Endometrium (tissue), 2 donors: ENCODE measurements at regions not wholly inside any gene's neighbourhood (a gene's known extent, or its start where the extent isn't known, plus 50 kb on each side); places are given as distances from the start of the nearest gene placed in this dataset.
"Not testable (repeated sequence)": the region's sequence is repeated elsewhere in the genome, so short reads cannot be mapped to it uniquely, and the experiment has no call there.

Experiments used
- FAIRE-seq: peaks from 2 replicates; lab custom pipeline; 2012; peaks lifted over from hg19 to GRCh38; lab: Jason Lieb, UNC
- donor health status: control.
- donor health status: control.

- FAIRE-seq = no peak
These were observed 529.7 kb upstream of the IL12A start for GRCh38 chr3:159458982-159459381.

- no peak for FAIRE-seq
These were observed 516.0 kb upstream of the IL12A start for GRCh38 chr3:159472611-159473010.

- no peak for FAIRE-seq
These were observed 515.4 kb upstream of the IL12A start for GRCh38 chr3:159473206-159473605.

GRCh38 chr3:159480046-159480445 is 508.6 kb upstream of the IL12A start:
- no peak for FAIRE-seq

GRCh38 chr3:159482241-159482993 is 506.2 kb upstream of the IL12A start:
- FAIRE-seq = no peak

- FAIRE-seq = no peak
These were observed 505.7 kb upstream of the IL12A start for GRCh38 chr3:159482994-159483367.

GRCh38 chr3:159486580-159486979 is 502.1 kb upstream of the IL12A start:
- FAIRE-seq = no peak

- no peak for FAIRE-seq
These were observed 501.3 kb upstream of the IL12A start for GRCh38 chr3:159487304-159487703.

- no peak for FAIRE-seq
These were observed 500.0 kb upstream of the IL12A start for GRCh38 chr3:159488602-159489001.

GRCh38 chr3:159497361-159497760 is 491.3 kb upstream of the IL12A start:
- no peak for FAIRE-seq

GRCh38 chr3:159499031-159499793 is 489.4 kb upstream of the IL12A start:
- no peak for FAIRE-seq

GRCh38 chr3:159501029-159501428 is 487.6 kb upstream of the IL12A start:
- no peak for FAIRE-seq

- no peak for FAIRE-seq
These were observed 485.6 kb upstream of the IL12A start for GRCh38 chr3:159502986-159503385.

GRCh38 chr3:159510988-159511387 is 477.6 kb upstream of the IL12A start:
- FAIRE-seq = not testable (repeated sequence)

- no peak for FAIRE-seq
These were observed 475.2 kb upstream of the IL12A start for GRCh38 chr3:159513444-159513843.

GRCh38 chr3:159513867-159514380 is 474.7 kb upstream of the IL12A start:
- no peak for FAIRE-seq

GRCh38 chr3:159517105-159517504 is 471.5 kb upstream of the IL12A start:
- no peak for FAIRE-seq

- FAIRE-seq = no peak
These were observed 468.0 kb upstream of the IL12A start for GRCh38 chr3:159520638-159521037.

GRCh38 chr3:159522276-159522675 is 466.4 kb upstream of the IL12A start:
- no peak for FAIRE-seq

GRCh38 chr3:159528251-159528895 is 460.3 kb upstream of the IL12A start:
- no peak for FAIRE-seq

- FAIRE-seq = no peak
These were observed 456.1 kb upstream of the IL12A start for GRCh38 chr3:159532577-159532976.

- FAIRE-seq = no peak
These were observed 454.1 kb upstream of the IL12A start for GRCh38 chr3:159534496-159534895.

- FAIRE-seq = no peak
These were observed 451.8 kb upstream of the IL12A start for GRCh38 chr3:159536876-159537275.
